Globus pallidus (tissue), 1 donor: ENCODE measurements at regions not wholly inside any gene's neighbourhood (a gene's known extent, or its start where the extent isn't known, plus 50 kb on each side); places are given as distances from the start of the nearest gene placed in this dataset.
"Not testable (repeated sequence)": the region's sequence is repeated elsewhere in the genome, so short reads cannot be mapped to it uniquely, and the experiment has no call there.

ENCODE experiments used
- DNase-seq: peaks from one replicate; pipeline ENCODE4 v3.0.0-alpha.2; 2015; ENCODE audit warnings: low spot score

DNA sequence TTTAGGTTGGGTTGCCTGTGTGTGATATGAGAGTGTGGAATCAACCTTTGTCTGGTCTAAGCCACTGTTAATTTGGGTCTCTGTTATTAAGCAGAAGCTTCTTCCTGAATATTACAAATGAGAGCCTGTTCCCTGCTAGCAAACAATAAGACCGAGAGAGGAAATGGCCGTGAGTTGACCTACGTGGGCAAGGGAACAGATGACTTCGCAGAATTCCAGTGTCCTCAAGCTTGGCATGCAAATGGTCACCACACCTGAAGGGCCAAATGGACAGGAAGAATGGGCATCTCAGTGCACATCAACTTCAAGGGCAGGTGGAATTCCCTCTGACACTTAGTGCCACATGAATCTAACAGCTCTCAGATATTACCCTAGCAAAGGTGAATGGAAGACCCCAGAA, 250.8 kb upstream of the FOXF1 start:
- no peak for DNase-seq

DNA sequence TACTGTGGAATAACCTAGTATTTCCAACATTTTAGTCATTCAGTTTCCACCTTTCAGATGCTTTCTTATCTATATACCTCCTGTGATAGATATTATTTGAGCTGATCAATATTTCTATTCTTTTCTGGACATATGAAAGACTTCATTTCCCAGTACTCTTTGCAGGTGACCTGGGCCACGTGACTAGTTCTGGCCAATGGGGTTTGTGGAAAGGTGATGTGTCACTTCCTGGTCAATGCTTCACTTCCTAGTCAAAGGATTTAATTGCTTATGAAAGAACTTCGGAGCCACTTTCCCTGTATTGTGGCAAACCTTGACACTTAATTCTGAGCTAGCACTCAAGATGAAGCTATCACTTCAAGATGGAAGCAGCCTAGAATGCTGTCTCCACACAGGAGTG, 248.9 kb upstream of the FOXF1 start:
- no peak for DNase-seq

DNA sequence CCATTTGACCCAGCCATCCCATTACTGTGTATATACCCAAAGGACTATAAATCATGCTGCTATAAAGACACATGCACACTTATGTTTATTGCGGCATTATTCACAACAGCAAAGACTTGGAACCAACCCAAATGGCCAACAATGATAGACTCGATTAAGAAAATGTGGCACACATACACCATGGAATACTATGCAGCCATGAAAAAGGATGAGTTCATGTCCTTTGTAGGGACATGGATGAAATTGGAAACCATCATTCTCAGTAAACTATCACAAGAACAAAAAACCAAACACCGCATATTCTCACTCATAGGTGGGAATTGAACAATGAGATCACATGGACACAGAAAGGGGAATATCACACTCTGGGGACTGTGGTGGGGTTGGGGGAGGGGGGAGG, 242.7 kb upstream of the FOXF1 start:
- not testable (repeated sequence) for DNase-seq

DNA sequence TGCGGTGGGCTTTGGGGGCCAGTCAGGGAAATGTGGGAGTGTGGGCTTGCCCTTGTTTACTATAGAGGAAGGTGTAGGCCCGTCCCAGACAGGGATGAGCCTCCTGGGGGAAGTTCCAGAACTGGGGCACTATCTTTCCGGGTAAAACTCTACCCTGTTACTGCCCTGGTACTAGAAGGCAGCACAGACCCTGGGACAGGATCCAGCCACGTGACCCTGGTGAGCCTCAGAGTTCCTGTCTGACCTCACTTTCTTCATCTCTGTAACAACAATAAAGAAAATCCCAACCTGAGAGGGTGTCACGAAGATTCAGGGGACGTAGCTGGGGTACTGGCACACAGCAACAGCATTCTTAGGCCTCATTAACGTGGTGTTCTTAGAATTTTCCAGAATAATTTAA, 239.6 kb upstream of the FOXF1 start:
- no peak for DNase-seq

DNA sequence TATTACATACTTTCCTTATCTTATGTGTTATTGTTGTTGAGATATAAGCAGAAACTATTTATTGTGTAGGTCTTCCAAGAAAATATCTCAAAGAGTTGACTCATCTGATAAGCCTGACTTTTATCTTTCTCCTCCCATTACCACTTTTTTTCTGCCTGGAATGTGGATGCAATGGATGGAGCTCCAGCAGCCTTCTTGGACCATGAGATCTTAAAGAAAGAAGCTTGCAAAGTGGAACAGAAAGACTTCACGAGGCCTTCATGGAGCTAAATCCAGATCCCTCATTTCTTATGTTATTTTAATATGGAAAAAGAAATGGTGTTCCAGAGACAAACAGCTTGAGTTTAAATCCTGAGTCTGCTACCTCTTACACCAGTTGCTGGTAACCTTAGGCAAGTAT, 237.6 kb upstream of the FOXF1 start:
- DNase-seq, result no peak

DNA sequence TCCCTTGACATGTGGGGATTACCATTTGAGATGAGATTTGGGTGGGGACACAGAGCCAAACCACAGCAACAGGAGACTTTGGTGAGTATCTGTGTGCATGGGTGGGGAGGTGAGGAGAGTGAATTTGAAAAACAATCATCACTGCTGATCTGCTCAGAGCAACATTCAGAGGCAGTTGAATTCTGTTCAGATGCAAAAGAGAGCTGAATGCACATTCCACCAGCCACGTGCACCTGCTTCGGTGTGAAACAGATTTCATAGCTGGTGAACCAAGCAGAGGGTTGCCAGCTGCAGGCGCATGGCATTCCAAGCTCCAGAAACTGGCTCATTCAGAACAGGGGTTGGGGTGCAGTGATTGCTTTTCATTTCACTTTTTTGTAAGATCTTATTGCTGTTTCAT, 233.1 kb upstream of the FOXF1 start:
- no peak for DNase-seq

DNA sequence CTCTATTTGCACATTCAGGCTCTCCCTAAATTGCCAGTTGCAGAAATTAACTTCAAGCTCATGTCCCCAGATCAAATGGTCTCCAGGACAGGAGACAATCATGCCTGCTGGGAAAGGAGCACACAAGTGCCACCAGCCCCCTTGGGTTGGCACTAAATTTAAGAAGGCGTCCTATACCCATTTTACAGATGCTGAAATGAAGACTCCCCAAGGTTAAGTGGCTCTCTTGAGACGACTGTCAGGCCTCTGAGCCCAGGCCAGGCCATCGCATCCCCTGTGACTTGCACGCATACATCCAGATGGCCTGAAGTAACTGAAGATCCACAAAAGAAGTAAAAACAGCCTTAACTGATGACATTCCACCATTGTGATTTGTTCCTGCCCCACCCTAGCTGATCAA, 232.5 kb upstream of the FOXF1 start:
- not testable (repeated sequence) for DNase-seq

DNA sequence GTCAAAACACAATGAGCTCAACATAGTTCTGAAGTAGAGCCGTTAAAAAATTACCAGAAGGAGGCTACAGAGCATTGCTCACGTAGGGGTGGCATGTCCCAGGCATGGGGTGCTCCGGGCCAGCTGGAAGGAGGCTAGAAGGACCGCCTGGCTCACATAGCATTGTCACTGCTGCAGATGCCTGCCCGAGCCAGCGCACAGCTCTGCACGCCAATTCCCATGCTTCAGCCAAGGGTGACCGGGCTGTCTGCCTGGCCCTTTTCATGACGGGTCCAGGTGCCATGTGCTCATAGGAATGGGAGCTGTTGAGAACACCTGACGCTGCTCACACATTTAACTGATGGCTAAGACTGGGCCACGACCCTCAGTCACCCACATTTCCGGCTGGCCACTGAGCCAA, 228.9 kb upstream of the FOXF1 start:
- DNase-seq, result no peak

DNA sequence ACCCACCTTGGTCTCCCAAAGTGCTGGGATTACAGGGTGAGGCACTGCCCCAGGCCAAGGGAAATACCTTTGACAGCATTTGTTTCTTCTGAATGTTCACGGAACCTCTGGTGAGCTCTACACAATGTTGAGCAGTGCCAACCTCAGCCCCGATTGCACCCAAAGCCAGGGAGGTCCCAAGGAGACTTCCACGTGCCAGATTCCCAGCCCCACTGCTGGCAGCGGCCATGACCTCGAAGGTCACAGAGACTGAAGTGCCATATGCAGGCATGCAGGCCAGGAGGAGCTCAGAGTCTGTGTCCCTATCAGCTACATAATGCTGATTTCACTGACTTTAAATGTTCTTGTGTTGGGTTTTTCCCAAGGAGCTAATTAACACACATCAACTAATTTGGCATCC, 226.4 kb upstream of the FOXF1 start:
- DNase-seq, result no peak

DNA sequence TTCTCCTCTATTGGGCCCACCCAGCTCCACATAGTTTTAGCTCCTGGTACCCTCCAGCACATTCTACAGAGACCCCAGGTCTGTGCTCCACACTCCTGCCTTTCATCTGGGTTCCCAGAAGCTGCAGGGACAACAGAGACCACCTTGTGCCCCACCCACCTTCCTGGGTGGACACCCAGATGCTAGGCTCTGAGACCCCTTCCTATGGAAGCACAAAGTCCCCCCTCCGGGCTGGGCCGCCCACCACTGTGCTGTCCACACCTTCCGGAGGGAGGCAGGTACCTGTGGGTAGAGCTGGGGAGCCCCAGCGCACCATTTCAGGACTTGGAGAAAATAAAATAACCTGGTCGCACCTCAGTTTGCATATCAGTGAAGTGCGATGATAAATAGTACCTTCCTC, 224.9 kb upstream of the FOXF1 start:
- DNase-seq, result no peak

DNA sequence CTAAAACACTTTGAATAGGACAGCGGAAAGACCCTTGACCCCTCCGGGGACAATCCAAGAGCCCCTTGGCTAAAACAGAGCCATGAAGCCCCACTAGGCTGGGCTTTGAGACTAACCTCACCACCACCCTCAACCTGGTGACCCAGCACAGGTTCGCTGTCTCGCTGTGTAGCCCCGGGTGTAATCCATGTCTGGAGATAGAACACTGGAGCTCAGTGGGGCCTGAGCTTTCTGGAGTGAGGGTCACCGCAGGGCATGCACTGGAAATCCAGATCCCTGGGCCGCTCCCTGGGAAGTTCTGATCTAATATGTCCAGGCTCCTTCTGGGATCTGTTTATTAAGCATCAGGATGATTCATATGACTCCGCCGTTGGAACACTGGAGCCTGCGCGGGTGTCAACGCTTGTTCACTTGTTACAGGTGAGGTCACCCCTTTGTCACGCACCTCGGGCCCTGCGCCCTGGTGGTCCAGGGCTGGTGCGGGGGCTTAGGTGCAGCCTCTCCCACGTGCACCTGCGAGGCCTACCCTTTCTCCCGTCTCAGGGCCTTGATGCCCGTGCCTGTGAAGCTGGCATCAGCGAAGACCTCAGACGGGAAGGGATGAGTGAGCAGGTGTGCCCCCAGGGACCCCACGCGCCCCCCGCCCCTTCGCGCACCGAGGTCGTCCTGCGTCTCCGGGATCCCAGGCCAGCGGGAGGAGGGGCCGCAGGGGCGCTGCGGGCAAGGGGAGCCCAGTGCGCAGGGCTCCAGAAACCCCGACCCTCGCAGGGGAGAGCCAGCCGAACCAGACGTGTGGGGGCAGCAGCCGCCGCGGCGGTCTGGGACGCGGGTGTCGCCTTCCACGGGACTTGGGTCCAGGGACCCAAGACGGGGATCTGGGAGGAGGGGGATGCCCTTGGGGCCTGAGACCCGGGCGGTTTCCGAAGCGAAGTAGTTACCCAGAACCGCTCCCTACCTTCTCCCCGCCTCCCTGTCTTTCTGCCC, 224.1 kb upstream of the FOXF1 start:
- DNase-seq, result no peak

DNA sequence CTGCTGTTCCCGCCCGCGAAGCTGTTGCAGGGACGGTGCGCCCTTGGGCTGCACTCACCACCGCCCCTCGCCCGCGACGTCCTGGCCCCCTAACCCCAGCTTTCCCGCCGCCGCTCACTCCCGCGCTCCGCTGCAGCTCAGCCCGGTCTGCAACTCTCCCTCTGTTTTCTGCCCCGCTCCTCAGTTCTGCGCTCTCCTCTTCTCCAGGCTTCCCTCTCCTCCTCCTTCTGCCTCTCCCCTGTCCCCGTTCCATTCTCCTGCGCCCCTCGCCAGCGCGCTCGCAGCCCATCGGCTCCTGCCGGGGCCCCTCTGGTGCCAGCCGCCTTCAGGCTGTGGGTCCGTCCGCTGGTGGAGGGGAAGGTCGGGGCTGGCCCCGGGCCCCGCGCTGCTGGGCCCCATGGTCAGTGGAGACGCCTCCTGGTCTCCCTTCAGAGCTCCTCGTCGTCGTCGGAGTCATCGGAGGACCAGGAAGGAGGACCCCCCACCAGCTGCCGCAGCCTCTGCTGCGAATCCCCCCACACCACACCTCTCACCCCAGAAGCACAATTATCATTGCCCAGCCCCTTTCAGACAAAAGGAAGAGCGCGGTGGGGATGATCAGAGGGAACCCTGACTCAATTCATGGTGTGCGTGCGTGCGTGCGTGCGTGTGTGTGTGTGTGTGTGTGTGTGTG, 223.2 kb upstream of the FOXF1 start:
- no peak for DNase-seq

DNA sequence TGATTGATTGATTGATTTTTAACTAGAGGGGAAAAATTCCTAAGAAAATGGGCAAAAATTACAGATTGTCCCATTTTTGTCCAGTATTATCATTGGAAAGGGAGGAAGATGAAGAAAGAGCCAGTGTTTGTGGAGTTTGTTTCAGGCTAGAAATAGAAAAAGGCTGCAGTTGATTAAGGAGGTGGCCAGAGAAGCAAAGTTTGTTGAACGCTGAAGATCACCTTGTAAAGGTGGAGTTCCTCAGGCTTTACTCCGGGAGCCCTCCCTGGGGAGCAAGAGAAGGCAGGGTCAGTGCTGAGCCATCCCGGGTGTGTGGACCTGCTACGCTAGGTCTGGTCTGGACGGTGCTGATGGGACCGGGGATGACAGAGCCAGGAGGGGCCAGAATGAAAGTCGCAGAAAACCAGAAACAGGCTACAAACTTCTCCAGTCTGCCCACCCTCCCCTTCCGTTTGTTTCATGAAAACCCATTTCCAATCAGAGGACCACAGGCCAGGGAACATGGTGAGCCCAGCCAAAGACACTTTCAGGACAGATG, 222.6 kb upstream of the FOXF1 start:
- no peak for DNase-seq

DNA sequence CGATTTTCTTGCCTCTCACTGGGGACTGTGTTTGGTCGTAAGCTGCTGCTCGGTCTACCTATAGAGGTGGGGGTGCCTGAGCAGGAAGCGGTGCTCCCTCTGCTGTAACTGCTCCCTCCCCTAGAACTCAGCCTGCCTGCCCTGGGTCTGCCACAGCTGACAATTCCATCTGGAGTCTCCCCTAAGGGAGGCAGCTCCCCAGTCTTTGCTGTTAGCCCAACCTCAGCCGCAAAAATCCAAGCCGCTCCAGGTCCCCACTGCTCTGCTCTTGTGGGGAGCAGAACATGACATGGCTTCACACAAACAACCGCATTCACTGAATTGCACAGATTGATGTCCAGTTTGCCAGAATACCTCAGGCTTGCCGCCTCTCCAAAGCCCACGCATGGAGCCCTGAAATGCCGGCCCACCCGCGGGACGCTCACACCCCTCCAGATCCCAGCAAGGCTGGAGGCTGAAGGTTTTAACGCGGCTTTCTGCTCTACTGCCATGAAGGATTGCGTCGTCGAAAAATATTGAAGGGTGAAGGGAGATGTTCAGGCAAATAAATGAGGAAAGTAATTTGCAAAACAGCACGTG, 221.5 kb upstream of the FOXF1 start:
- DNase-seq, result no peak

DNA sequence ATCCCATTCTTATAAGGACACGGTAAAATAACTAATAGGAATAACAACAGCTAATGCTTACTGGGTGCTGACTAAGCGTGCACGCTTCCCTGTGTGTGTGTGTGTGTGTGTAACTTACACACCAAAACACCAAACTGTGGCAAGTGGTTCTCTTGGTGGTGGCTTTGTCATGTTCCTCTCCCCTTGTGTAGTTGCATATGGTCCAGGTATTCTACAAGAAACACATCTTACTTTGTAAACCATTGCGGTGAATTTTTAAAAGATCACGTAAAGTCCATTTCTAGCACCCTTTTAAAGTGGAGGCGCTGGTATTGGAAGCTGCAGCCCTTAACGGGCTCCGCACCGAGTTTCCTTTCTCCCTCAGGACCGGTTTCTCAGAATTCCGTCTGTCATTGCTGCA, 221.0 kb upstream of the FOXF1 start:
- no peak for DNase-seq

DNA sequence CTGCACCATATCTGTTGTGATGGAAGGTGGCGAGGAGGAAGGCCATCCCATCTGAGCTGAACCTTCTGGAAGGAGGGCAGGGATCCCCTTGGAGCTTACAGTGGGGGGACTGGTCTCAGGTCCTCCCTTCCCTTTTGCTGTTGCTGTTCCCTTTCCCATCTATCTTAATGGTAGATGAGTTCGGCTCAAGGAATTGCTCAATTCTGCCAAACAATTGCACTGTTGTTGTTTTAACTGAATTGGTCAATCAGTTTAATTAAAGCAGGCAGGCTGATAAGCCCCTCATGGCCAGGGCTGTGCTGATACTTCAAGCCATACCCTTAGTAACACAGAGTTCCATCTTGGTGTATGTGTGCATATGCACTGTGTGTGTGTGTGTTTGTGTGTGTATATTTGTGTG, 220.4 kb upstream of the FOXF1 start:
- DNase-seq, result no peak

DNA sequence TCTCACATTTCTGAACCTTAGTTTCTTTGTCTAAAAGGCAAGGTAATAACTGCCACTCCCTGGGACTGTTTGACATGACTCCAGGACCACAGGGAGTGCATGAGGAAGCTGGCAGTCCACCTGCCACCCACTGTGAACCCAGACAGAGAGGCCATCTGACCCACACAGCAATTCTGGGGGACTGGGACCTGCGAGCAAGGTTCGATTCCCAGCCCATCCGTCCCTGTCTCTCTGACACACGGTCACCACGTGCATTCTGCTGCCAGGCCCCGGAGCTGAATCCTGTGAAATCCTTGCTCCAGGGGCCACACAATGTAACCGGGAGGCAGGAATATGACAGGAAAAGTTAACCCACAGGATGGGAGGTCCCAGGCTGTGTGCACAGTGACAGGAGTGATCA, 218.8 kb upstream of the FOXF1 start:
- no peak for DNase-seq

DNA sequence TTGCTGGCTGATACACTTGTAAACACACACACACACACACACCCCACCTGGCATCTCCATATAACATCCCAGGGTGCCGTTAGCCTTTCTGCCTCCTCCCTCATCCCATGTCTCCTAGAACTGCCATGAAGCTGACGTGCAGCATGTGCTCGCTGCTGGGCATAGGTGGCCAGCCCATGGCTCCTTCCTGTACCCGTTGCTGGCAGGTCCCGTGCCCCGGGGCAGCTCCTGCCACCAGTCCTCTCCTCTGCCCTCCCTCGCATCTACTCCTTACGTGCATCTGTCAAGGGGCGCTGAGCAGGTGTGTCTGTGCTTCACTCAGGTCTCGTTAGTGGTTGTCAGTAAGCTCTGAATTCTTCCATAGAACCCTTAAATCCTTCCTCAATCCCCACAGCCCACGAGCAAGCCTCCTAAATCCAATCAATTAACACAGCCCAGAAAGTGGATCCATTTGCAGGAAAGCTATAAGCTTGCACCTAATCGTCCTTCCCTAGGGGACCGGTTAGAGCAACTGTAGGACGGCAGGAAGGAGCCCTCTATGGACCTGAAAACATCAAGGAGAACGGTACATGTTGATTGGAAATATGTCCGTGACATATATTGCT, 218.1 kb upstream of the FOXF1 start:
- no peak for DNase-seq

DNA sequence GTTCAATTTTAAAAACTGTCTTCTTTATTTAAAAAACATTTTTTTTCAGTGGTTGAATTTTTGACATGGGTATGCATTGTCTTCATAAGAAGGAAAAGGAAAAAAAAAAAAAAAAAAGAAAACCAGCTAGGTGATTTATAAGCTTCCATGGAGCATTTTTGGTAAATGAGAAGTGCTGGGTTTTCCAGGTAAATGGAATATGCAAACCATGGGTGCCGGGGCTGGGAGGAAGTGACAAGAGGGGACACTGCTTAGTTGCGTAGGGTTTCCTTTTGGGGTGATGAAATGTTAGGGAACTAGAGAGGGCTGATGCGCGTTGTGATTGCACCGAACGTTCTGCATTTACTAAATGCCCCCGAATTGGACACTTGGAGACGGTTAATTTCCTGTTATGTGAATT, 217.4 kb upstream of the FOXF1 start:
- DNase-seq, result no peak

DNA sequence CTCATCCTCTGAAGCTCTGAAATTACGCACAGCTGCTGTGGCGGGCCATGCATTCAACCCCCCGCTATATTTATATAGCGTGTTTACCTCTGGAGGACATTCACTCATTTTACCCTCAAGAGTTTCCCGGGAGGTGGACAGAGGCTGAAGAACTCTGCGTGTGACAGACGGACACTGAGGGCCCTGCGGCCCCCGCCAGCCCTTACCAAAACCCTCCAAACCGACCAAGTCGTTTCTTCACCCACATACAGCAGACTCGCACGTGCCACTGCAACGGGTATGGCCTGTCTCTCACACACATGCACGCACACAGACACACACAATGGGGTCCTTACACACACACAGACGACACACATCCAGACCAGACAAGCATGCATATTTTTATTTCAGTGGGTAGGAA, 216.4 kb upstream of the FOXF1 start:
- DNase-seq, result no peak

DNA sequence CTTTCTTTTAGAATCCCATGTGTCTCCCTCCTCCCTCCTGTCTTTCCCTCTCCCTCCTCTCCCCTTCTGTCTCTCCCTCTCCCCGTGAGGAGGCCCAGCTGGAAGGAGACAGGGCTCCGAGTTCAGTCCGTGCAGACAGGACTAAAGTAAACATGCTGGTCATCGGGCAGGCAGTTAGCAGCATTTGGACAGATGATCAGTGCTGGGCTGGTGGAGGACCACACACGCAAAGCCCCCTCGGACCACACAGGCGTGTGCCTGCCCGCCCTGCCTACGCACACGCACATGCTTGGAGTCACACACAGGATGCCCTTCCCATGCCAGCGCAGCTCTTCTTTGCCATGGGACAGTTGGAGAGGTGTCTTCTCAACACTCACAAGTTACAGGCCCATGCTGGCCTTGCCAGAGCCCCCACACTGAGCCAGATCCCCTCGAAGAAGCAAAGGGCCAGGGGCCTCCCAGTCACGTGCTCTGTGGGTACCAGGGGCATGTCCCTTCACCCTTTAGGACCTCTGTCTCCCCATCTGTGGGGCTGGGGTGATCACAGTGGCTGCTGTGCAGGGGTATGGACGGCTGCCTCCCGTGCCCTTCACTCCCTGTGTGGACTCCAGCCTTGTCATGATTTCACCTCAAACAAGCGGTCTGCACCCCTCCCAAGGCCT, 215.7 kb upstream of the FOXF1 start:
- no peak for DNase-seq

DNA sequence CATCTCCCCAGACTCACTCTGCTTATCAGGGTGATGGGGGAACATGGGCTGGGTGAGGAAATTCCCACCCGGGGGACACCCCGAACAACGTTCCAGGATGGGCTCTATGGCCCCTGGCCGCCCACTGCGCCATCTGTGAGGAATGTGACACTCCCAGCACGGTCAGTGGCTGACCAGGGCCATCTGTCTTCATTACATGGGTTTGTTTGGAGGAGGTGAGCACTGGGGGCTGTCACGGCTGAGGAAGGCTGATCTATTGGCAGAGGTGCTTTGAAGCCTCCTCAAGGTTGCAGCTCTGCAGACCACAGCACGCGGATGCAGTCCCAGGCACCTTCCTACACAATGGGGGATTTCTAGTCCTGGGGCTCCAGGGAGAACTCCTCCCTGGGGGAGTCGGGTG, 214.1 kb upstream of the FOXF1 start:
- DNase-seq, result no peak
